ENCODE measurements at regions not wholly inside any gene's neighbourhood (a gene's known extent, or its start where the extent isn't known, plus 50 kb on each side); places are given as distances from the start of the nearest gene placed in this dataset.

GRCh38 chr5:172587061-172587405 is 54.0 kb upstream of the NEURL1B start:
- Histone ChIP-seq H2BK120ac (replicated peaks; ENCODE audit: low read depth, low read length) (no peak overlapping the region), H3K79me1 (ENCODE audit: low read depth, low read length) (no peaks in the 10 kb centered on the region), H4K8ac (ENCODE audit: extremely low read depth, insufficient read depth, low read length) (no peak overlapping the region), H4K91ac (replicated peaks; ENCODE audit: insufficient read length, low read length) (no peak overlapping the region), H2BK20ac (ENCODE audit: low read length) (peak overlapping the region; percentile 44; the same call in 1 of the 2 replicates), H3K79me2 (ENCODE audit: control insufficient read depth in 1 of 2, insufficient read depth in 2 of 2, low read length in 2 of 2) (no peaks in the 10 kb centered on the region), H2BK15ac (ENCODE audit: low read length) (no peak overlapping the region), H3K4ac (replicated peaks; ENCODE audit: insufficient read length, low read depth, low read length) (no peak overlapping the region), H4K5ac (ENCODE audit: insufficient read length, low read depth, low read length) (no peak overlapping the region), H3K18ac (ENCODE audit: extremely low read depth, low read length) (peak overlapping the region; percentile 66), H3K56ac (replicated peaks; ENCODE audit: insufficient read length, low read depth, low read length) (no peak overlapping the region), H2BK12ac (ENCODE audit: low read depth, low read length) (peak overlapping the region; percentile 91; the same call in 1 of the 2 replicates), H2AFZ (ENCODE audit: low read length) (no peak overlapping the region), H3K4me2 (ENCODE audit: insufficient read depth in 1 of 2, low read depth in 2 of 2, low read length in 2 of 2) (peak overlapping the region in 1 of 2 experiments; percentile 35; a peak in 1 of 4 replicates), H3K9me3 (ENCODE audit: insufficient read depth in 2 of 2, low read depth in 1 of 2, low read length in 1 of 2) (no peaks in the 10 kb centered on the region), H3K4me1 (replicated peaks in 1 of 4; ENCODE audit: control insufficient read depth in 3 of 4, insufficient read depth in 4 of 4, low read length in 3 of 4) (peaks cover 4 to 26% (median 13%) of the 10 kb centered on the region in 4 experiments), H3K9ac (replicated peaks in 1 of 4; ENCODE audit: extremely low read depth in 1 of 4, low read depth in 3 of 4, low read length in 3 of 4) (no peak overlapping the region), H3K27me3 (replicated peaks in 1 of 4; ENCODE audit: control insufficient read depth in 3 of 4, extremely low read depth in 1 of 4, insufficient read depth in 3 of 4, low read length in 3 of 4) (peaks cover 0 to 7% (median 4%) of the 10 kb centered on the region in 4 experiments; a peak in 2 of 7 replicates), H2BK5ac (ENCODE audit: low read depth, low read length) (peak overlapping the region; percentile 72; the same call in 1 of the 2 replicates), H3K27ac (ENCODE audit: low read depth, low read length) (no peak overlapping the region), H3K23ac (ENCODE audit: insufficient read length) (no peak overlapping the region), H4K20me1 (replicated peaks in 1 of 2; ENCODE audit: control insufficient read depth in 1 of 2, insufficient read depth in 2 of 2, low read length in 2 of 2) (no peaks in the 10 kb centered on the region), H3K4me3 (ENCODE audit: extremely low read depth in 1 of 4, insufficient read depth in 2 of 4, low read depth in 3 of 4, low read length in 4 of 4) (no peak overlapping the region), H3K36me3 (ENCODE audit: control insufficient read depth in 2 of 4, insufficient read depth in 4 of 4, low read length in 3 of 4) (no peaks in the 10 kb centered on the region), H3K14ac (ENCODE audit: insufficient read length) (no peak overlapping the region), H3K23me2 (ENCODE audit: low read depth, low read length) (no peaks in the 10 kb centered on the region), H2AK5ac (ENCODE audit: low read depth, low read length) (no peak overlapping the region)
- no peak for TF ChIP-seq KDM1A (IDR thresholded peaks at IDR 0.05; ENCODE audit: borderline replicate concordance, low read length)
- CTCF ChIA-PET (ENCODE audit: partially characterized antibody) = interaction anchor here (1.0 to 3.5 kb wide), 5 partner anchors 8 to 108 kb away, joined by 4 to 11 read pairs (median 6); no protein-coding TSS in a partner anchor
- DNase-seq (ENCODE audit: low read depth in 1 of 2, low spot score in 2 of 2) (no peak), FAIRE-seq (no peak)
- POLR2A ChIA-PET (ENCODE audit: partially characterized antibody) = interaction anchor here (0.9 kb wide), 1 partner anchor 9 kb away, joined by 4 read pairs; no protein-coding TSS in a partner anchor
- 86% methylated on average over 8 of the region's 8 CpGs; no CpG with 5 or more reads in 1 of the 2 experiments for WGBS, 2 experiments (ENCODE audit: extremely low coverage in 1 of 2, insufficient coverage in 1 of 2, insufficient read length in 1 of 2, insufficient replicate concordance in 2 of 2, low coverage in 1 of 2, low lambda C conversion rate in 2 of 2, missing lambda C conversion rate in 1 of 2)

All from H1 (cell line).